ENCODE measurements at regions not wholly inside any gene's neighbourhood (a gene's known extent, or its start where the extent isn't known, plus 50 kb on each side); places are given as distances from the start of the nearest gene placed in this dataset.

GRCh38 chr9:95574866-95575553, 58.2 kb upstream of the PTCH1 start:
- no peak for TF ChIP-seq CTCF (IDR thresholded peaks at IDR 0.05)
- no peaks in the 10 kb centered on the region for H3K36me3 ChIP-seq
- no peaks in the 10 kb centered on the region for H3K4me1 ChIP-seq (ENCODE audit: control insufficient read depth in 1 of 2, insufficient read depth in 1 of 2, low read depth in 1 of 2, low read length in 1 of 2)
- H3K27ac ChIP-seq, result no peak overlapping the region
- H3K9me3 ChIP-seq, result no peaks in the 10 kb centered on the region
- H3K4me3 ChIP-seq (ENCODE audit: low read depth in 1 of 2, low read length in 1 of 2), result no peak overlapping the region
- H3K27me3 ChIP-seq, result peaks cover 16% of the 10 kb centered on the region

GRCh38 chr9:95574176-95574575, 57.4 kb upstream of the PTCH1 start:
- no peak for TF ChIP-seq CTCF (IDR thresholded peaks at IDR 0.05)
- no peaks in the 10 kb centered on the region for H3K9me3 ChIP-seq
- no peaks in the 10 kb centered on the region for H3K36me3 ChIP-seq
- peaks cover 25% of the 10 kb centered on the region for H3K27me3 ChIP-seq
- H3K27ac ChIP-seq, result no peak overlapping the region
- no peak overlapping the region for H3K4me3 ChIP-seq (ENCODE audit: low read depth in 1 of 2, low read length in 1 of 2)
- no peaks in the 10 kb centered on the region for H3K4me1 ChIP-seq (ENCODE audit: control insufficient read depth in 1 of 2, insufficient read depth in 1 of 2, low read depth in 1 of 2, low read length in 1 of 2)

GRCh38 chr9:95573463-95573862, 56.7 kb upstream of the PTCH1 start:
- Histone ChIP-seq H3K36me3 (no peaks in the 10 kb centered on the region), H3K9me3 (no peaks in the 10 kb centered on the region), H3K27me3 (peaks cover 32% of the 10 kb centered on the region), H3K27ac (no peak overlapping the region), H3K4me1 (ENCODE audit: control insufficient read depth in 1 of 2, insufficient read depth in 1 of 2, low read depth in 1 of 2, low read length in 1 of 2) (no peaks in the 10 kb centered on the region), H3K4me3 (ENCODE audit: low read depth in 1 of 2, low read length in 1 of 2) (no peak overlapping the region)
- no peak for TF ChIP-seq CTCF (IDR thresholded peaks at IDR 0.05)

GRCh38 chr9:95572381-95573151, 55.8 kb upstream of the PTCH1 start:
- no peak for TF ChIP-seq CTCF (IDR thresholded peaks at IDR 0.05)
- Histone ChIP-seq H3K36me3 (no peaks in the 10 kb centered on the region), H3K9me3 (no peaks in the 10 kb centered on the region), H3K4me1 (ENCODE audit: control insufficient read depth in 1 of 2, insufficient read depth in 1 of 2, low read depth in 1 of 2, low read length in 1 of 2) (no peaks in the 10 kb centered on the region), H3K27me3 (peaks cover 37% of the 10 kb centered on the region), H3K4me3 (ENCODE audit: low read depth in 1 of 2, low read length in 1 of 2) (no peak overlapping the region), H3K27ac (no peak overlapping the region)

GRCh38 chr9:95570646-95571045, 53.9 kb upstream of the PTCH1 start:
- TF ChIP-seq CTCF (IDR thresholded peaks at IDR 0.05), result no peak
- no peaks in the 10 kb centered on the region for H3K36me3 ChIP-seq
- H3K27me3 ChIP-seq, result peaks cover 37% of the 10 kb centered on the region
- H3K9me3 ChIP-seq, result no peaks in the 10 kb centered on the region
- no peak overlapping the region for H3K27ac ChIP-seq
- H3K4me1 ChIP-seq (ENCODE audit: control insufficient read depth in 1 of 2, insufficient read depth in 1 of 2, low read depth in 1 of 2, low read length in 1 of 2), result no peaks in the 10 kb centered on the region
- no peak overlapping the region for H3K4me3 ChIP-seq (ENCODE audit: low read depth in 1 of 2, low read length in 1 of 2)
